Mesenchymal stem cell (in vitro differentiated cells and primary cell): ENCODE measurements at regions not wholly inside any gene's neighbourhood (a gene's known extent, or its start where the extent isn't known, plus 50 kb on each side); places are given as distances from the start of the nearest gene placed in this dataset.

ENCODE experiments used
- DNase-seq: peaks from one replicate; pipeline ENCODE4 v3.0.0-alpha.2; 2013
- H2AFZ ChIP-seq: one replicate; pipeline ENCODE4 v1.6.1; 2013; ENCODE audit warnings: low read depth, mild to moderate bottlenecking, control low read depth, inconsistent platforms, low read length, moderate library complexity
- H2AK5ac ChIP-seq: 2 replicates; pipeline ENCODE4 v1.6.1; 2013; ENCODE audit warnings: low read length, moderate library complexity, mild to moderate bottlenecking, inconsistent platforms; ENCODE audit not compliant: severe bottlenecking
- H2BK120ac ChIP-seq: one replicate; pipeline ENCODE4 v1.6.1; 2013; ENCODE audit warnings: low read depth, mild to moderate bottlenecking, inconsistent platforms, low read length, moderate library complexity
- H2BK12ac ChIP-seq, 2 experiments: one replicate each; pipeline ENCODE4 v1.6.1; 2013; ENCODE audit warnings: inconsistent platforms in 2 of 2, low read length in 2 of 2, mild to moderate bottlenecking in 2 of 2, moderate library complexity in 2 of 2, control low read depth in 1 of 2
- H2BK15ac ChIP-seq: one replicate; pipeline ENCODE4 v1.6.1; 2013; ENCODE audit warnings: mild to moderate bottlenecking, low read depth, inconsistent platforms; ENCODE audit not compliant: poor library complexity, severe bottlenecking
- H2BK5ac ChIP-seq: 2 replicates; pipeline ENCODE4 v1.6.1; 2013; ENCODE audit warnings: low read depth, mild to moderate bottlenecking, low read length, control low read depth, inconsistent platforms; ENCODE audit not compliant: poor library complexity, severe bottlenecking
- H3K14ac ChIP-seq, 2 experiments: one replicate each; pipeline ENCODE4 v1.6.1; 2013; ENCODE audit warnings: inconsistent platforms in 2 of 2, low read length in 2 of 2, control low read depth in 1 of 2, mild to moderate bottlenecking in 1 of 2, moderate library complexity in 1 of 2
- H3K18ac ChIP-seq, 2 experiments: one replicate each; pipeline ENCODE4 v1.6.1; 2013; ENCODE audit warnings: inconsistent platforms in 2 of 2, low read length in 2 of 2, control low read depth in 1 of 2, low read depth in 1 of 2, mild to moderate bottlenecking in 1 of 2
- H3K23ac ChIP-seq, 2 experiments: one replicate each; pipeline ENCODE4 v1.6.1; 2013; ENCODE audit warnings: inconsistent platforms in 2 of 2, low read length in 2 of 2, mild to moderate bottlenecking in 2 of 2, moderate library complexity in 2 of 2, control low read depth in 1 of 2
- H3K27ac ChIP-seq: 2 replicates; pipeline ENCODE4 v1.5.1; 2013; ENCODE audit warnings: mild to moderate bottlenecking, moderate library complexity, low read length, control low read depth, inconsistent platforms; ENCODE audit not compliant: poor library complexity, severe bottlenecking
- H3K27me3 ChIP-seq, 2 experiments: 2 replicates each; pipeline versions ENCODE4 v1.6.1 to v1.7.0; 2013; ENCODE audit warnings: low read length in 2 of 2, mild to moderate bottlenecking in 2 of 2, moderate library complexity in 2 of 2, control low read depth in 1 of 2, inconsistent platforms in 1 of 2; ENCODE audit not compliant: control insufficient read depth in 1 of 2, insufficient read depth in 1 of 2
- H3K36me3 ChIP-seq, 2 experiments: 2 replicates each; pipeline versions ENCODE4 v1.6.1 to v1.7.0; 2013; ENCODE audit warnings: low read length in 2 of 2, control low read depth in 1 of 2, inconsistent platforms in 1 of 2, low read depth in 1 of 2, mild to moderate bottlenecking in 1 of 2; ENCODE audit not compliant: insufficient read depth in 2 of 2, control insufficient read depth in 1 of 2
- H3K4ac ChIP-seq, 2 experiments: one replicate each; pipeline ENCODE4 v1.6.1; 2013; ENCODE audit warnings: inconsistent platforms in 2 of 2, low read length in 2 of 2, mild to moderate bottlenecking in 2 of 2, moderate library complexity in 2 of 2, control low read depth in 1 of 2, low read depth in 1 of 2
- H3K4me1 ChIP-seq: 2 replicates; pipeline ENCODE4 v1.6.1; 2013; ENCODE audit warnings: low read depth, low read length, control low read depth; ENCODE audit not compliant: control insufficient read depth, insufficient read depth
- H3K4me2 ChIP-seq: 2 replicates; pipeline ENCODE4 v1.6.1; 2013; ENCODE audit warnings: low read length, mild to moderate bottlenecking, inconsistent platforms; ENCODE audit not compliant: poor library complexity, severe bottlenecking
- H3K4me3 ChIP-seq, 2 experiments: 2 replicates each; pipeline versions ENCODE4 v1.5.1 to v1.7.0; 2013; ENCODE audit warnings: low read length in 2 of 2, mild to moderate bottlenecking in 2 of 2, control low read depth in 1 of 2, low read depth in 1 of 2; ENCODE audit not compliant: insufficient read depth in 1 of 2
- H3K79me1 ChIP-seq: replicated peaks from 2 replicates; pipeline ENCODE4 v1.6.1; 2013; ENCODE audit warnings: mild to moderate bottlenecking, control low read depth, low read length, inconsistent platforms; ENCODE audit not compliant: poor library complexity, severe bottlenecking
- H3K9ac ChIP-seq: 2 replicates; pipeline ENCODE4 v1.7.0; 2013; ENCODE audit warnings: mild to moderate bottlenecking, low read length, moderate library complexity
- H3K9me3 ChIP-seq: 2 replicates; pipeline ENCODE4 v1.7.0; 2013; ENCODE audit warnings: mild to moderate bottlenecking, low read length; ENCODE audit not compliant: control insufficient read depth
- H4K8ac ChIP-seq: one replicate; pipeline ENCODE4 v1.6.1; 2013; ENCODE audit warnings: inconsistent platforms, mild to moderate bottlenecking, low read length, moderate library complexity
- H4K91ac ChIP-seq: one replicate; pipeline ENCODE4 v1.6.1; 2013; ENCODE audit warnings: mild to moderate bottlenecking, low read length, inconsistent platforms
- WGBS: methylation state at CpG from one replicate; pipeline ENCODE4 v1.1.7; 2013; ENCODE audit warnings: mixed read lengths; 5-methylcytosine and 5-hydroxymethylcytosine counted together

DNA sequence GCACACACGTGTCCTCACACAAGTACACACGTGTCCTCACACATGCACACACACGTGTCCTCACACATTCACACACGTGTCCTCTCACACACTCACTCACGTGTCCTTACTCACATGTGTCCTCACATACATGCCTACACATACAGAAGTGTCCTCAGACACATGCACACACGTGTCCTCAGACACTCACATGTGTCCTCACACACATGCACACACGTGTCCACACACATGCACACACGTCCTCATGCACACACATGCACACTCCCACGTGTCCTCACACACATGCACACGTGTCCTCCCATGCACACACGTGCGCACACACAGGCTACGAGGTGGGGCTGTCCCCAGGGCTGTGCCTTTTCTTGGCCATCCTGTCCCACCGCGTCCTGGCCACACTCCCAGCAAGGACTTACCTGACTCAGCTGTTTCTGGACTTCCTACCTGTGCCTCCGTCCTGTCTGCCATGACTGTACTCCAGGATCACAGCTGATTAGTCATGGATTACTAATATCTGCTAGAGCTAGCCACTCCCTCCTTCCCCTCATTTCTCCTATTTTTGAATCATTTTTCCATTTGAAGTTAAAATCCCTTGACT lies 990.2 kb downstream of the BRD1 start:
- H3K36me3 ChIP-seq, result no peaks in the 10 kb centered on the region
- DNase-seq, result no peak
- WGBS, result 64% methylated on average over 16 of the region's 16 CpGs

DNA sequence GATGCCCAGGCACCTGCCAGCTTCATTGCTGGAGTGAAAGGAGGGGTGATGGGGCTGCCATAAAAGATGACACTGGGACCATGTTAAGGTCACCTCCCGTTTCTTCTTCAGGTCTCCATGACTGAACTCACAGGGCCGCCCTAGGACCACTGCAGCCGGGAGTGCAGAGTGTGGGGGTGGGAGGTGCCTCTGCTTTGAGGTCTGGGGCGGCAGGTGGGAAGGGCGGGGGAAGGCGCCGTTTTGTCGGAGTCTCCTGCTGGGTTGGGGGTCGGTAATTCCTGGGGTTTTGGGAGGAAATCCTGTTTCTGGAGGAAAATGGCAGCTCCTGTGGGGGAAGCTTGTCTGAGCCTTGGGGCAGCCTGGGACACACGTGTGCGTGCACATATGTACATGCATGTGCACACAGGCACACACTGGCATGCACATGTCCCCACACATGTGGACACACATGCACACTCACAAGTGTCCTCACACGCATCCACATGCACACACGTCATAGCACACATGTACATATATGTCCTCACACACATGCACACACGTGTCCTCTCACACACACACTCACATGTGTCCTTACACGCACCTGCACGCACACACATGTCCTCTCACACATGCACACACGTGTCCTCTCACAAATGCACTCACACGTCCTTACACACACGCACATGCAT lies 990.9 kb downstream of the BRD1 start:
- no peak overlapping the region for H3K4me2 ChIP-seq
- H3K79me1 ChIP-seq, result no peaks in the 10 kb centered on the region
- no peak overlapping the region for H2BK5ac ChIP-seq
- H3K27me3 ChIP-seq, result no peaks in the 10 kb centered on the region
- H3K9me3 ChIP-seq, result peaks cover 4% of the 10 kb centered on the region
- no peak overlapping the region for H4K91ac ChIP-seq
- H3K14ac ChIP-seq, result no peak overlapping the region
- no peak overlapping the region for H2AK5ac ChIP-seq
- no peak overlapping the region for H4K8ac ChIP-seq
- H2BK120ac ChIP-seq, result no peak overlapping the region
- H3K18ac ChIP-seq, result no peak overlapping the region
- no peak overlapping the region for H3K27ac ChIP-seq
- H3K23ac ChIP-seq, result no peak overlapping the region
- H2BK12ac ChIP-seq, result no peak overlapping the region
- no peak overlapping the region for H2BK15ac ChIP-seq
- no peak overlapping the region for H3K4ac ChIP-seq
- no peak for DNase-seq
- no peak overlapping the region for H3K9ac ChIP-seq
- H3K36me3 ChIP-seq, result no peaks in the 10 kb centered on the region
- no peak overlapping the region for H2AFZ ChIP-seq
- 70% methylated on average over 19 of the region's 19 CpGs for WGBS
- no peaks in the 10 kb centered on the region for H3K4me1 ChIP-seq
- H3K4me3 ChIP-seq, result no peak overlapping the region

More for the DNA sequence above, 990.2 kb downstream of the BRD1 start:
- H3K4me3 ChIP-seq, result no peak overlapping the region
- no peak overlapping the region for H3K27ac ChIP-seq
- no peak overlapping the region for H3K23ac ChIP-seq
- H2BK5ac ChIP-seq, result no peak overlapping the region
- no peak overlapping the region for H3K18ac ChIP-seq
- no peaks in the 10 kb centered on the region for H3K4me1 ChIP-seq
- no peaks in the 10 kb centered on the region for H3K27me3 ChIP-seq
- H2BK12ac ChIP-seq, result no peak overlapping the region
- H2BK15ac ChIP-seq, result no peak overlapping the region
- no peak overlapping the region for H2AFZ ChIP-seq
- peaks cover 4% of the 10 kb centered on the region for H3K9me3 ChIP-seq
- H2BK120ac ChIP-seq, result no peak overlapping the region
- H4K91ac ChIP-seq, result no peak overlapping the region
- no peak overlapping the region for H2AK5ac ChIP-seq
- H3K79me1 ChIP-seq, result no peaks in the 10 kb centered on the region
- no peak overlapping the region for H4K8ac ChIP-seq
- no peak overlapping the region for H3K4ac ChIP-seq
- H3K14ac ChIP-seq, result no peak overlapping the region
- H3K9ac ChIP-seq, result no peak overlapping the region
- H3K4me2 ChIP-seq, result no peak overlapping the region

DNA sequence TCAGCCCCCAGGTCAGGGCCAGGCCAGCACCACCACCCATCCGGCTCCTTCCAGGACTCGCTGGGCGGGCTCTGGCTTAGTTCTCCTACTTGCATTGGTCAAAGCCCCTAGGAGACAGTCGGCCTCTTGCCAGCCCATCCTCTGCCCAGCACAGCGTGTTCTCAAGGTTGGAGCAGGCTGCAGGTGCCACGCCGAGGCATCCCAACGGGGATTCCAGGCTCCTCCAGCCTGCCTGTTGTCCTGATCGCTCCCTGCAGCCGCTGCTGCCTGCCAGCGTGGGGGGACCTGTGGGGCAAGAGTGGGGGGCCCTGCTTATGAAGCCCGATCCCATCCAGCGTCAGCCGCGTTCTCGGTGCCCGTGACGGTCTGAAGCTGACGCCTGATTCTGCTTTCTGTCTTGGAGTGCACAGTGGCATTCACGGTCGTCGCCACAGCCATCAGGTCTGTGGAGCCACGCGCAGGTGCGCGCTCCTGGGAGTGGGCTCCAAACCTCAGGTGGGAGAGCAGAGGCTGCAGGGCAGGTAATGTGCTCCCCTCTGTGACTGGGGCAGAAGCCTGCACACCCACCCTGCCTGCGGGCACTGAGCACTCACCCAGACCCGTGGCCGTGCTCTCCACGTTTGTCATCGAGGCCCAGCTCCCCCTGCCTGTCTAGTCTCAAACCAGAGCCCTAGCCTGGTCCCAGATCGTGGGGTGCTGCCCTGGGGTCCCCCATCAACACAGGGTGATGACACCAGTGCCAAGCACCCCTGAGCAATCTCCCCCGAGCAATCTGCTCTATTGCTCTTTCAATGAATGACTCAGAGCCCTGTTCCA lies 991.6 kb downstream of the BRD1 start:
- H2BK12ac ChIP-seq, result no peak overlapping the region
- H2BK15ac ChIP-seq, result no peak overlapping the region
- H3K4me3 ChIP-seq, result no peak overlapping the region
- H2AK5ac ChIP-seq, result no peak overlapping the region
- H3K18ac ChIP-seq, result no peak overlapping the region
- H2BK120ac ChIP-seq, result no peak overlapping the region
- no peaks in the 10 kb centered on the region for H3K36me3 ChIP-seq
- 84% methylated on average over 32 of the region's 33 CpGs for WGBS
- H3K23ac ChIP-seq, result no peak overlapping the region
- H3K14ac ChIP-seq, result no peak overlapping the region
- no peaks in the 10 kb centered on the region for H3K4me1 ChIP-seq
- H2BK5ac ChIP-seq, result no peak overlapping the region
- H4K8ac ChIP-seq, result no peak overlapping the region
- DNase-seq, result no peak
- no peaks in the 10 kb centered on the region for H3K79me1 ChIP-seq
- no peak overlapping the region for H4K91ac ChIP-seq
- H3K9me3 ChIP-seq, result peaks cover 5% of the 10 kb centered on the region
- H3K27ac ChIP-seq, result no peak overlapping the region
- H3K27me3 ChIP-seq, result no peaks in the 10 kb centered on the region
- no peak overlapping the region for H3K4ac ChIP-seq
- no peak overlapping the region for H3K4me2 ChIP-seq
- H3K9ac ChIP-seq, result no peak overlapping the region
- no peak overlapping the region for H2AFZ ChIP-seq

DNA sequence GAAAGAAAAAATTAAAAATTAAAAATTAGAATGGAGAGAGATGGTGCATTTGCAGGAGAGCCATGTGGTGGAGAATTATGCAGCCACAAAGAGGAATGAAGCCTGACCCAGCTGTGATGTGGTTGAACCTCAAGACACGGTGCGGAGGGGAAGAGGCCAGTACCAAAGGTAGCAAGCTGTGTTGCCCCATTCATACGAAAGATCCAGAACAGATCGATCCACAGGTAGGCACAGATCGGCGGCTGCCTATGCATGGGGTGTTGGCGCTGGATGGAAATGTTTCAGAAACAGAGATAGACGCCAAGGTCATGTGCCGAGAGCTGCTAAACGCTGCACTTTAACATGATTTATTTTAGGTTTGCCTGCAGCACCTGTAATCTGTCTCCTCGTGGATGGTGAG lies 992.3 kb downstream of the BRD1 start:
- no peak overlapping the region for H3K23ac ChIP-seq
- H3K4ac ChIP-seq, result no peak overlapping the region
- no peak overlapping the region for H2AFZ ChIP-seq
- H3K14ac ChIP-seq, result no peak overlapping the region
- H3K18ac ChIP-seq, result no peak overlapping the region
- H4K91ac ChIP-seq, result no peak overlapping the region
- no peak overlapping the region for H3K4me3 ChIP-seq
- no peak overlapping the region for H3K4me2 ChIP-seq
- H3K9me3 ChIP-seq, result peaks cover 7% of the 10 kb centered on the region
- H2BK12ac ChIP-seq, result no peak overlapping the region
- H3K4me1 ChIP-seq, result no peaks in the 10 kb centered on the region
- no peaks in the 10 kb centered on the region for H3K36me3 ChIP-seq
- H3K27ac ChIP-seq, result no peak overlapping the region
- H3K79me1 ChIP-seq, result no peaks in the 10 kb centered on the region
- H3K9ac ChIP-seq, result no peak overlapping the region
- H3K27me3 ChIP-seq, result no peaks in the 10 kb centered on the region
- H2BK15ac ChIP-seq, result no peak overlapping the region
- H2BK120ac ChIP-seq, result no peak overlapping the region
- 90% methylated on average over 11 of the region's 11 CpGs for WGBS
- no peak overlapping the region for H2BK5ac ChIP-seq
- no peak for DNase-seq
- H4K8ac ChIP-seq, result no peak overlapping the region
- no peak overlapping the region for H2AK5ac ChIP-seq
